K562 (cell line): ENCODE measurements at regions not wholly inside any gene's neighbourhood (a gene's known extent, or its start where the extent isn't known, plus 50 kb on each side); places are given as distances from the start of the nearest gene placed in this dataset.
"Not testable (repeated sequence)": the region's sequence is repeated elsewhere in the genome, so short reads cannot be mapped to it uniquely, and the experiment has no call there.

ENCODE experiments used
- ATAC-seq: fragments of 200-7000 bp; cut with Tn5 transposase; 3 replicates; pipeline ENCODE4 v1.9.1; 2020; ENCODE audit warnings: moderate library complexity
- BruUV-seq: library from RNA; stranded (reverse); fragments of 400-500 nt; replicated peaks from 2 replicates; lab custom pipeline; 2021; lab: Mats Ljungman, UMichigan
- CTCF ChIA-PET: fragments of 300-600 bp; formaldehyde crosslinking; extraction: SDS; loops from one replicate; lab custom pipeline; 2021; ENCODE audit warnings: low intra/inter-chr PET ratio; lab: Yijun Ruan, JAX
- POLR2A ChIA-PET: fragments of 300-600, 350-650 bp; sonication (Branson Sonifier 250); formaldehyde crosslinking; extraction: SDS; loops from one replicate; lab custom pipeline; 2021; ENCODE audit warnings: antibody characterized with exemption, inconsistent platforms; lab: Yijun Ruan, JAX
- DNase-seq, 4 experiments: peaks; one replicate each; pipeline versions ENCODE4 v3.0.0 to v3.0.0-alpha.2; 2011 to 2018; ENCODE audit warnings: low spot score in 3 of 4, mixed read lengths in 3 of 4; ENCODE audit errors: extremely low read depth in 1 of 4
- FAIRE-seq: peaks from 2 replicates; lab custom pipeline; 2011; peaks lifted over from hg19 to GRCh38; lab: Jason Lieb, UNC
- H2AFZ ChIP-seq: 2 replicates; pipeline ENCODE4 v1.6.0; 2011; ENCODE audit warnings: low read depth, low read length, control low read depth, inconsistent platforms
- H3K27ac ChIP-seq: fragments of 200-600 bp; 3 replicates; pipeline ENCODE4 v1.8.0; 2011; ENCODE audit warnings: low read depth, mild to moderate bottlenecking, control low read depth, inconsistent platforms, low read length, moderate library complexity, mixed read lengths; ENCODE audit errors: extremely low read depth
- H3K27me3 ChIP-seq, 2 experiments: fragments of 300-600 bp in 1 of 2; 2 replicates in 1 of 2; 3 replicates in 1 of 2; pipeline versions ENCODE4 v1.6.0 to v1.8.0; 2011; ENCODE audit warnings: inconsistent platforms in 2 of 2, low read length in 2 of 2, mild to moderate bottlenecking in 1 of 2, mixed read lengths in 1 of 2, moderate library complexity in 1 of 2; ENCODE audit not compliant: control insufficient read depth in 2 of 2, insufficient read depth in 2 of 2
- H3K36me3 ChIP-seq: fragments of 300-600 bp; 3 replicates; pipeline ENCODE4 v1.8.0; 2011; ENCODE audit warnings: mild to moderate bottlenecking, low read length, inconsistent platforms; ENCODE audit not compliant: control insufficient read depth, insufficient read depth
- H3K4me1 ChIP-seq, 2 experiments: fragments of 200-600 bp in 1 of 2; replicated peaks in 1 of 2; 2 replicates in 1 of 2; 3 replicates in 1 of 2; pipeline versions ENCODE4 v1.5.1 to v1.8.0; 2011; ENCODE audit warnings: inconsistent platforms in 2 of 2, low read length in 2 of 2, mild to moderate bottlenecking in 1 of 2, mixed read lengths in 1 of 2, moderate library complexity in 1 of 2; ENCODE audit not compliant: control insufficient read depth in 2 of 2, insufficient read depth in 2 of 2
- H3K4me2 ChIP-seq: 2 replicates; pipeline ENCODE4 v1.6.1; 2011; ENCODE audit warnings: low read length, control low read depth, inconsistent platforms, mixed read lengths; ENCODE audit not compliant: insufficient read depth
- H3K4me3 ChIP-seq: fragments of 200-600 bp; sonication (generic), shearing (Covaris generic); 2 replicates; pipeline ENCODE4 v1.5.1; 2016; ENCODE audit warnings: control low read depth, inconsistent platforms
- H3K79me2 ChIP-seq: fragments of 200-600 bp; 3 replicates; pipeline ENCODE4 v1.8.0; 2011; ENCODE audit warnings: low read length, inconsistent platforms; ENCODE audit not compliant: control insufficient read depth, insufficient read depth
- H3K9ac ChIP-seq, 2 experiments: 2 replicates each; pipeline versions ENCODE4 v1.6.0 to v1.6.1; 2011; ENCODE audit warnings: low read depth in 2 of 2, low read length in 2 of 2, control low read depth in 1 of 2, inconsistent platforms in 1 of 2, mild to moderate bottlenecking in 1 of 2, mixed read lengths in 1 of 2; ENCODE audit not compliant: insufficient read depth in 1 of 2
- H3K9me1 ChIP-seq: one replicate; pipeline ENCODE4 v1.6.0; 2011; ENCODE audit warnings: inconsistent platforms, mild to moderate bottlenecking, low read length, moderate library complexity; ENCODE audit not compliant: control insufficient read depth, insufficient read depth
- H3K9me3 ChIP-seq: replicated peaks from 2 replicates; pipeline ENCODE4 v1.5.1; 2011; ENCODE audit warnings: low read depth, low read length, inconsistent platforms; ENCODE audit not compliant: control insufficient read depth, insufficient read depth
- H4K20me1 ChIP-seq: replicated peaks from 2 replicates; pipeline ENCODE4 v1.6.1; 2011; ENCODE audit warnings: low read length, inconsistent platforms, mixed read lengths; ENCODE audit not compliant: control insufficient read depth, insufficient read depth
- CTBP1 ChIP-seq: fragments of 450-650 bp; IDR thresholded peaks from 2 replicates; pipeline ENCODE4 v1.6.1; 2016; ENCODE audit warnings: borderline replicate concordance
- FUS ChIP-seq: fragments of 200-400 bp; formaldehyde crosslinking; optimal IDR thresholded peaks from 2 replicates; pipeline ENCODE3; 2017; ENCODE audit warnings: low read depth, low read length
- GABPB2 ChIP-seq: fragments of 250-450 bp; sonication (Bioruptor Pico); conservative IDR thresholded peaks from 2 replicates; pipeline ENCODE4 v1.5.1; 2021; ENCODE audit warnings: mild to moderate bottlenecking
- GTF2E2 ChIP-seq: fragments of 200-800 bp; sonication (Bioruptor generic); IDR thresholded peaks from 2 replicates; pipeline ENCODE4 v1.6.1; 2016; ENCODE audit warnings: missing genetic modification characterization, missing compliant biosample characterization
- HDAC6 ChIP-seq: IDR thresholded peaks from 2 replicates; pipeline ENCODE4 v1.6.1; 2012; ENCODE audit warnings: low read depth, mild to moderate bottlenecking, control low read depth, inconsistent platforms, low read length, moderate library complexity
- HNRNPK ChIP-seq: fragments of 200-400 bp; formaldehyde crosslinking; IDR thresholded peaks from one replicate; pipeline ENCODE4 v1.6.1; 2018; ENCODE audit warnings: mild to moderate bottlenecking, low read depth, low read length; ENCODE audit not compliant: poor library complexity, severe bottlenecking
- NFXL1 ChIP-seq: fragments of 450-650 bp; formaldehyde crosslinking; IDR thresholded peaks from 2 replicates; pipeline ENCODE4 v1.4.0; 2021; ENCODE audit warnings: mild to moderate bottlenecking
- RHOXF2B ChIP-seq: fragments of 250-450 bp; sonication (Bioruptor Pico); conservative IDR thresholded peaks from 2 replicates; pipeline ENCODE4 v1.5.1; 2021
- SMAD2 ChIP-seq: fragments of 150-350 bp; IDR thresholded peaks from 2 replicates; pipeline ENCODE4 v1.6.1; 2014; ENCODE audit warnings: low read depth, mild to moderate bottlenecking, low read length
- SOX6 ChIP-seq: fragments of 450-650 bp; IDR thresholded peaks from 2 replicates; pipeline ENCODE4 v1.6.1; 2014; ENCODE audit warnings: mild to moderate bottlenecking
- TAF15 ChIP-seq: fragments of 200-400 bp; formaldehyde crosslinking; IDR thresholded peaks from 2 replicates; pipeline ENCODE4 v1.6.1; 2017; ENCODE audit warnings: mild to moderate bottlenecking, low read depth, low read length, moderate library complexity
- ZNF133 ChIP-seq: fragments of 250-450 bp; sonication (Bioruptor Pico); IDR thresholded peaks from 2 replicates; pipeline ENCODE4 v1.4.0; 2020; ENCODE audit warnings: mild to moderate bottlenecking
- ZNF79 ChIP-seq: fragments of 250-450 bp; sonication (Bioruptor Pico); IDR thresholded peaks from 2 replicates; pipeline ENCODE4 v1.4.0; 2020; ENCODE audit warnings: low read depth, mild to moderate bottlenecking, moderate library complexity
- ZNF830 ChIP-seq: fragments of 250-450 bp; sonication (Bioruptor Pico); IDR thresholded peaks from 2 replicates; pipeline ENCODE4 v1.5.0; 2021; ENCODE audit warnings: mild to moderate bottlenecking
- WGBS: fragments of 100-300 bp; shearing (Covaris generic); methylation state at CpG from one replicate; pipeline ENCODE4 v1.1.6; 2016; ENCODE audit warnings: low coverage, mixed read lengths; ENCODE audit not compliant: insufficient coverage; ENCODE audit errors: missing lambda C conversion rate; 5-methylcytosine and 5-hydroxymethylcytosine counted together
- in situ Hi-C: fragments of 300-500 bp; cut with MboI; formaldehyde crosslinking; loops from 4 replicates; pipeline ENCODE4 v1.15.0; 2018; ENCODE audit warnings: inconsistent platforms, mixed read lengths
- intact Hi-C: fragments of 100-400 bp; cut with micrococcal nuclease; formaldehyde crosslinking; loops from 2 replicates; pipeline ENCODE4 v1.14.2; 2022
- TF ChIP-seq, protein P1 (sequence below): fragments of 250-450 bp; sonication (Bioruptor Pico); IDR thresholded peaks from 2 replicates; pipeline ENCODE4 v1.8.0; 2021; ENCODE audit warnings: moderate library complexity, mild to moderate bottlenecking, inconsistent platforms
- TF ChIP-seq, protein P2 (sequence below): fragments of 450-650 bp; IDR thresholded peaks from 2 replicates; pipeline ENCODE4 v1.6.1; 2016; ENCODE audit warnings: antibody characterized with exemption
- TF ChIP-seq, protein P3 (sequence below): IDR thresholded peaks from 2 replicates; pipeline ENCODE4 v1.6.1; 2011; ENCODE audit warnings: borderline replicate concordance, low read depth, mild to moderate bottlenecking, moderate library complexity, low read length; ENCODE audit not compliant: insufficient read depth, poor library complexity, severe bottlenecking

DNA sequence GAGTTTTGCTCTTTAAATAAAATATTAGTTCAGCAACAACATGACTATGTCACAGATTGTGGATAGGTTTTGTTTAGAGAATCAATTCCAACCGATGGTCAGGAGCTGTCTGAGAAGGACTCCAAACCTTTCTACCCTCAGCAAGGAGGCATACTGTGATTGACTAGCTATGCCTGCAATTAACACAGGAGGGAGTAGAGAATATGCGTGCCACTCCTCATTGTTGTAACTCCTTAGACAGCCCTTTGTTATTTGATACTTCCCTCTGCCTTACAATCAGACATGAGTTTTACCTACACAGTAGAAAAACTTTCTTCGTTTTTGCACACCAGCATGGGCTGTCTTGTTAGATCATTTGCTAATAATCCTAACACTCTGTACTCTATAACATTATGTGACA, 796.5 kb downstream of the PRIM2 start:
- no peak overlapping the region for H2AFZ ChIP-seq
- no peaks in the 10 kb centered on the region for H3K27me3 ChIP-seq
- H3K27ac ChIP-seq = no peak overlapping the region
- H3K79me2 ChIP-seq = no peaks in the 10 kb centered on the region
- H3K36me3 ChIP-seq = no peaks in the 10 kb centered on the region
- in situ Hi-C loops (no loop called here), intact Hi-C loops (no loop called here)
- no peaks in the 10 kb centered on the region for H4K20me1 ChIP-seq
- DNase-seq = no peak
- no peak overlapping the region for H3K9ac ChIP-seq
- no peak for FAIRE-seq
- no peaks in the 10 kb centered on the region for H3K9me3 ChIP-seq
- POLR2A ChIA-PET = no interaction called here
- TF ChIP-seq, protein P1, sequence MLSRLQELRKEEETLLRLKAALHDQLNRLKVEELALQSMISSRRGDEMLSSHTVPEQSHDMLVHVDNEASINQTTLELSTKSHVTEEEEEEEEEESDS (CRISPR knock-in tag) = no peak
- TF ChIP-seq HDAC6 (no peak), GABPB2 (CRISPR knock-in tag) (no peak), GTF2E2 (no peak), SOX6 (no peak), NFXL1 (CRISPR knock-in tag) (no peak), SMAD2 (no peak), HNRNPK (no peak), FUS (no peak), TAF15 (no peak), ZNF79 (no peak), ZNF830 (no peak), ZNF133 (no peak), CTBP1 (no peak), RHOXF2B (no peak)
- TF ChIP-seq, protein P2, sequence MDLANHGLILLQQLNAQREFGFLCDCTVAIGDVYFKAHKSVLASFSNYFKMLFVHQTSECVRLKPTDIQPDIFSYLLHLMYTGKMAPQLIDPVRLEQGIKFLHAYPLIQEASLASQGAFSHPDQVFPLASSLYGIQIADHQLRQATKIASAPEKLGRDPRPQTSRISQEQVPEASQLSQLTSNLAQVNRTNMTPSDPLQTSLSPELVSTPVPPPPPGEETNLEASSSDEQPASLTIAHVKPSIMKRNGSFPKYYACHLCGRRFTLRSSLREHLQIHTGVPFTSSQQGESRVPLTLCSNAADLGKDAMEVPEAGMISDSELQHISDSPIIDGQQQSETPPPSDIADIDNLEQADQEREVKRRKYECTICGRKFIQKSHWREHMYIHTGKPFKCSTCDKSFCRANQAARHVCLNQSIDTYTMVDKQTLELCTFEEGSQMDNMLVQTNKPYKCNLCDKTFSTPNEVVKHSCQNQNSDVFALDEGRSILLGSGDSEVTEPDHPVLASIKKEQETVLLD = no peak
- TF ChIP-seq, protein P3, sequence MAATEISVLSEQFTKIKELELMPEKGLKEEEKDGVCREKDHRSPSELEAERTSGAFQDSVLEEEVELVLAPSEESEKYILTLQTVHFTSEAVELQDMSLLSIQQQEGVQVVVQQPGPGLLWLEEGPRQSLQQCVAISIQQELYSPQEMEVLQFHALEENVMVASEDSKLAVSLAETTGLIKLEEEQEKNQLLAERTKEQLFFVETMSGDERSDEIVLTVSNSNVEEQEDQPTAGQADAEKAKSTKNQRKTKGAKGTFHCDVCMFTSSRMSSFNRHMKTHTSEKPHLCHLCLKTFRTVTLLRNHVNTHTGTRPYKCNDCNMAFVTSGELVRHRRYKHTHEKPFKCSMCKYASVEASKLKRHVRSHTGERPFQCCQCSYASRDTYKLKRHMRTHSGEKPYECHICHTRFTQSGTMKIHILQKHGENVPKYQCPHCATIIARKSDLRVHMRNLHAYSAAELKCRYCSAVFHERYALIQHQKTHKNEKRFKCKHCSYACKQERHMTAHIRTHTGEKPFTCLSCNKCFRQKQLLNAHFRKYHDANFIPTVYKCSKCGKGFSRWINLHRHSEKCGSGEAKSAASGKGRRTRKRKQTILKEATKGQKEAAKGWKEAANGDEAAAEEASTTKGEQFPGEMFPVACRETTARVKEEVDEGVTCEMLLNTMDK = no peak
- no peak overlapping the region for H3K4me3 ChIP-seq
- CTCF ChIA-PET = no interaction called here
- H3K9me1 ChIP-seq = no peaks in the 10 kb centered on the region
- BruUV-seq = no TSS peak
- 0% methylated on average over 3 of the region's 3 CpGs for WGBS
- H3K4me2 ChIP-seq = no peak overlapping the region
- no peak for ATAC-seq
- no peaks in the 10 kb centered on the region for H3K4me1 ChIP-seq

DNA sequence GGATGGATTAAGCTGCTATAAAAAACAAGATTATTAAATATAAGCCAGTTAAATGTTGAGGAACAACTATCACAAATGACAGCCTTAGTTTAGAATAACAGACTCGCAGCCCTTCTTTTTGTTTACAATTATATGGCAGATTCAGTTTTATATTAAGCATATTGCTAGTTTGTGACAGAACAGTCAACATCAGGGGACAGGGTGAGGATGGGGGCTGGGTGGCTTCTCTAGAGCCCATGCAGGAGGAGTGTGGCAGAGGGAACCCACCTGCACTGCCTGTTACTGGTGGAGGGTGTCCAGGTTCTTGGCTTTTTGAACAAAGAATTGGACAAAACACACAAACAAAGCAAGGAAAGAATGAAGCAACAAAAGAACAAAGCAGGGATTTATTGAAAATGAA, 799.7 kb downstream of the PRIM2 start:
- H3K36me3 ChIP-seq, in situ Hi-C loops, H3K9ac ChIP-seq, CTCF ChIA-PET, H3K4me3 ChIP-seq, POLR2A ChIA-PET, H2AFZ ChIP-seq, DNase-seq, BruUV-seq, H4K20me1 ChIP-seq, H3K27me3 ChIP-seq, ATAC-seq, intact Hi-C loops, H3K9me1 ChIP-seq, H3K27ac ChIP-seq, FAIRE-seq, H3K4me1 ChIP-seq, H3K79me2 ChIP-seq, H3K4me2 ChIP-seq, H3K9me3 ChIP-seq: not testable (repeated sequence)
- whole genome bisulfite sequencing = 0% methylated on average over 1 of the region's 1 CpG
